Skin epidermis (tissue), 12 donors: ENCODE measurements at regions not wholly inside any gene's neighbourhood (a gene's known extent, or its start where the extent isn't known, plus 50 kb on each side); places are given as distances from the start of the nearest gene placed in this dataset.

Experiments used
- H3K27ac ChIP-seq, 21 experiments: fragments of 200-600 bp; sonication (generic) in 11 of 21; one replicate each; pipeline ENCODE4 v1.5.0; 2020; ENCODE audit warnings: mild to moderate bottlenecking in 3 of 21, inconsistent platforms in 2 of 21, moderate library complexity in 2 of 21
- H3K4me3 ChIP-seq, 7 experiments: fragments of 200-600 bp; sonication (generic) in 2 of 7; one replicate each; pipeline ENCODE4 v1.5.0; 2020; ENCODE audit warnings: inconsistent platforms in 2 of 7, mild to moderate bottlenecking in 2 of 7, moderate library complexity in 1 of 7

DNA sequence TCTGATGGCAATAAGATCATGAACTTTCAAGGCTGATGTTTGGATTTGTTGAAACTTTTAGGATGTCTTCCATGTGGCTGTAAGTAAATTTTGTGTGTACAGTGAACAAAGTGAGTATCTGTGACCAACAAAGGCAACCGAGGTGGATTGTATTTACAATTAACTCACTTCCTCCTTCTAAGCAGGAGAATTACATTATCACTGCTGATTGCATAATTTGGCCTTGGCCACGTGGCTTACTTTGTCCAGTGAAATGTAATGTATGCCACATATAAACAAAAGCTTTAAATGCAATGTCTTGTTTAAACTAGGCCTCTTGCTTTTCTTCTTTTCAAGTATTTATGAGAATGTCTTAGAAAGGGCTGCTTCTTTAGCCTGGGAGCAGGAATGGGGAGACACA lies 66.3 kb upstream of the MAD2L1 start:
- Histone ChIP-seq H3K4me3 (no peak overlapping the region), H3K27ac (no peak overlapping the region)

DNA sequence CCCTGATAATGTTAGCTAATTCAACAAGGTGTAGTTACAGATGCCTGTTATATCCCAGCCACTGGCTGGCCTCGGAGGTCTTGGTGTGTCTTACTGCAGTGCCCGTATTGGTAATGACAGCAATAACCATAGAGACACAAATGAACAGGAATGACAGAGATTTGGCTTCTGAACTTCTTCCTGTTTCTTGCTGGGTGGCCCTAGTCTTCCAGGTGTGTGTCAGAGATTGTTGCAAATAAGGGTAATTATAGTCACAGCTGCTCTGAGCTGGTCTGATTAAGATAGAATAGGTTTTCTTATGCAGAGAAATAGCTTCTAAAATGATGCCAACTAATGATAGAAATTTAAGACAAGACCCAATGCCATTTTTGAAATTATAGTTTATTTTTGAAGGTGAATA lies 64.1 kb upstream of the MAD2L1 start:
- Histone ChIP-seq H3K27ac (no peak overlapping the region), H3K4me3 (no peak overlapping the region)
